SJCRH30 (cell line): ENCODE measurements at regions not wholly inside any gene's neighbourhood (a gene's known extent, or its start where the extent isn't known, plus 50 kb on each side); places are given as distances from the start of the nearest gene placed in this dataset.

ENCODE experiments used
- DNase-seq, 2 experiments: peaks; one replicate each; pipeline ENCODE4 v3.0.0-alpha.2; 2015 to 2020
- H3K27ac ChIP-seq: fragments of 250-450 bp; sonication (Bioruptor Pico); 2 replicates; pipeline ENCODE4 v1.5.1; 2020; ENCODE audit warnings: mild to moderate bottlenecking, moderate library complexity
- H3K27me3 ChIP-seq: fragments of 250-450 bp; sonication (Bioruptor Pico); 2 replicates; pipeline ENCODE4 v1.5.1; 2020; ENCODE audit warnings: mild to moderate bottlenecking, moderate library complexity
- H3K36me3 ChIP-seq: fragments of 250-450 bp; sonication (Bioruptor Pico); 2 replicates; pipeline ENCODE4 v1.5.1; 2020; ENCODE audit warnings: mild to moderate bottlenecking, moderate library complexity
- H3K4me1 ChIP-seq: fragments of 250-450 bp; sonication (Bioruptor Pico); 2 replicates; pipeline ENCODE4 v1.5.1; 2020; ENCODE audit warnings: mild to moderate bottlenecking, moderate library complexity
- H3K4me3 ChIP-seq: fragments of 250-450 bp; sonication (Bioruptor Pico); 2 replicates; pipeline ENCODE4 v1.5.1; 2020; ENCODE audit warnings: mild to moderate bottlenecking, moderate library complexity
- H3K9me3 ChIP-seq: fragments of 250-450 bp; sonication (Bioruptor Pico); replicated peaks from 2 replicates; pipeline ENCODE4 v1.5.1; 2020; ENCODE audit warnings: mild to moderate bottlenecking, moderate library complexity

- Histone ChIP-seq H3K36me3 (no peaks in the 10 kb centered on the region), H3K27me3 (no peaks in the 10 kb centered on the region)
These were observed 130.0 kb upstream of the BTG1 start for GRCh38 chr12:92275443-92276154.

GRCh38 chr12:92273076-92273475 is 127.4 kb upstream of the BTG1 start:
- no peak for DNase-seq
- H3K4me1 ChIP-seq, result no peaks in the 10 kb centered on the region
- no peaks in the 10 kb centered on the region for H3K36me3 ChIP-seq
- H3K27ac ChIP-seq, result no peak overlapping the region
- H3K9me3 ChIP-seq, result no peaks in the 10 kb centered on the region
- H3K27me3 ChIP-seq, result no peaks in the 10 kb centered on the region
- no peak overlapping the region for H3K4me3 ChIP-seq

More at GRCh38 chr12:92275443-92276154, 130.0 kb upstream of the BTG1 start:
- Histone ChIP-seq H3K4me1 (no peaks in the 10 kb centered on the region), H3K27ac (no peak overlapping the region), H3K9me3 (no peaks in the 10 kb centered on the region), H3K4me3 (no peak overlapping the region)
- no peak for DNase-seq

DNA sequence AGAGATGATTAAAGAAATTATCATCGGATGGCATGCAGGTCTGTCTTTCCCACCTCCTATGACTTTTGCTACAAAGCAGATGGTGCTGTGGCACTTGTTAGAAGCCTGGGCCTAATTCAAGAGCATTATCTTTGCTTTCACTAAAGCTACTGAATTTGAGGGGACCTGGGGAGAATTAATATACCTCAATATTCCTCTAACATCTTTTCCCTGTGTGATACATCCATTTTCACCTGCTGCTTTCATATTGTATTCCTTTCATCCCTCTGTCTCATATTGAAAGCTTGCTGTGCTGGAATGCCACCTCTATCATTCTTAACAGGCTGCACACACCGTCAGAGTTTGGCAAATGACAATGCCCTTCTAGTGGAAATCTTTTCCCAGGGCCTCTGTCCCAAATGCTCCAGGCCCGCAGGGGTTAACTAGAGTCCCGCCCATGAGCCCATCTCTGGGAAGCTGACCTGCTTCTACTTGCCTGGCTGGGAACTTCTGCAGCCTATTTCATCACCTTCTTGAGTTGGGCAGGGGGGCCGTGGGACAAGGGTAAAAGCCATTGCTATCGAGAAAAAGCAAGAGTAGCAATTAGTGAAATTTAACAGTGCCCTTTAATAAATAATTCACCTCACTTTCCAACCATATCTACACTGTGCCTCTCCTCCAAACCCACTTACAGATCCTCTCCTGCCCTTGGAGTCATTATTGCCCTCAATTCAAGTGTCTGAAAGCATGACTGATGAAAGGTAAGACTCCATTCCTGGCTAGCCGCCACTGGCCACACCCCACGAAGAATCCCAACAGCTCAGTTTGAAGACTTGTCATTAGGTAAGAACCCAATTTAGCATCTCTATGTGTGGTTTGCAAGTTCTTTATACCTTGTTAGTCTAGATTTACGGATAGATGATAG is 126.7 kb upstream of the BTG1 start:
- H3K36me3 ChIP-seq, result no peaks in the 10 kb centered on the region
- H3K4me3 ChIP-seq, result no peak overlapping the region
- no peaks in the 10 kb centered on the region for H3K4me1 ChIP-seq
- DNase-seq, result no peak
- H3K9me3 ChIP-seq, result no peaks in the 10 kb centered on the region
- H3K27me3 ChIP-seq, result no peaks in the 10 kb centered on the region
- no peak overlapping the region for H3K27ac ChIP-seq

DNA sequence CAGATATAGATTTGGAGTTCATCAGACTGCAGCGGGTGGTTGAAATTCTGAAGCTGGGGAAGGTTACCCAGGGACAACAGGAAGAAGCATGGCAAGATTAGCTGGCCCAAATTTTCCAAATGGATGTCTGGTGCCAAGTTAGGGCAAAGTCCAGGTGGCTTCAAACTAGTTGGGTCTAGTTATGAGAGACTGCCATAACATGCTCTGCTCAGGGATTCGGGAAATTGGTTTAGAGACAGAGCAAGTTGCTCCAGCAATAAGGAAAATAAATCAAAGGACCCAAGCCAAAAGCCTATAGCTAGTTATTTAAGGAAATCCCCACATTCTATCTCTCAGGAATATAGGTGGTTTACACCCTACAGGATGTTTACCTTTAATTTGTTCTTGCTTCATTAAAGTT is 125.7 kb upstream of the BTG1 start:
- no peak overlapping the region for H3K27ac ChIP-seq
- H3K36me3 ChIP-seq, result no peaks in the 10 kb centered on the region
- DNase-seq, result no peak
- H3K4me3 ChIP-seq, result no peak overlapping the region
- H3K9me3 ChIP-seq, result no peaks in the 10 kb centered on the region
- H3K27me3 ChIP-seq, result no peaks in the 10 kb centered on the region
- no peaks in the 10 kb centered on the region for H3K4me1 ChIP-seq

DNA sequence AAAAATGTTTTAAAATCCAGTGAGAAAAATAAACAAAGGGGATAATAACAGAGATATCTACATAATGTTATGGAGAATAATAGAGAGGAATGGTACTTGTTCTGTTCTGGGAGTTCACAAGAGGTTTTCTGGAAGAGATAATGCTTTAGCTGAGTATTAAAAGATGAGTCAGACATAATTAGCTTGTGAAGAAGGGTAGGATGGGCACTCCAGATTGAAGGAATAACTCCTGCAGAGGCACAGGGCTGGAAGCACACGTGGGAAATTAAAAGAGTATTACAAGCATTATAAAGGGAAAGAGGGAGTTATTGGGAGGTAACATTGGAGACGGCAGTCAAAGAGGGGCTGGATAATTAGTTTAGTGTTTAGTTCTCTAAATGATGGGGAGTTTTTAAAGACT is 124.9 kb upstream of the BTG1 start:
- H3K4me3 ChIP-seq, result no peak overlapping the region
- no peaks in the 10 kb centered on the region for H3K27me3 ChIP-seq
- no peak for DNase-seq
- no peak overlapping the region for H3K27ac ChIP-seq
- H3K36me3 ChIP-seq, result no peaks in the 10 kb centered on the region
- H3K9me3 ChIP-seq, result no peaks in the 10 kb centered on the region
- H3K4me1 ChIP-seq, result no peaks in the 10 kb centered on the region

GRCh38 chr12:92268946-92269345 is 123.3 kb upstream of the BTG1 start:
- Histone ChIP-seq H3K4me1 (no peaks in the 10 kb centered on the region), H3K4me3 (no peak overlapping the region), H3K27me3 (no peaks in the 10 kb centered on the region), H3K27ac (no peak overlapping the region), H3K36me3 (no peaks in the 10 kb centered on the region), H3K9me3 (no peaks in the 10 kb centered on the region)
- DNase-seq, result no peak

GRCh38 chr12:92261692-92262091 is 116.0 kb upstream of the BTG1 start:
- DNase-seq, result no peak
- Histone ChIP-seq H3K36me3 (no peaks in the 10 kb centered on the region), H3K27ac (no peak overlapping the region), H3K27me3 (no peaks in the 10 kb centered on the region), H3K9me3 (no peaks in the 10 kb centered on the region), H3K4me1 (no peaks in the 10 kb centered on the region), H3K4me3 (no peak overlapping the region)

DNA sequence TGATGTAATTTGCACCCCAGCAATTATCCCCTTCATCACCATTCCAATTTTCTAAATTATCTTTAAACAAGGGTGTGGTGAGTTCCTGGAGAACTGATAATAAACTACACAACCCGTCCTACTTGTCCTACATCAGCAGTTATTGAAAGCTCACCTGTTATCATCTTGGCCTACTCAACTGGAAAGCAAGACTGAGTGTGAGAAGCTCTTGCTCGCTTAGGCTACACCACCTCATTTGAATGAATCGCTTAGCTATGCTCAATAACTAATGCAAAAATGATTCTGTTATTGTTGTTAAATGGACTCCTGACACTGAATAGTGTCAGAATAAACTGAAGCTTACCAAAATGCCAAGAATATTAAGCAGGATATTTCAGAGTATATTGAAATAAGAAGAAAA is 115.4 kb upstream of the BTG1 start:
- no peak for DNase-seq
- Histone ChIP-seq H3K4me3 (no peak overlapping the region), H3K36me3 (no peaks in the 10 kb centered on the region), H3K27me3 (no peaks in the 10 kb centered on the region), H3K9me3 (no peaks in the 10 kb centered on the region), H3K27ac (no peak overlapping the region), H3K4me1 (no peaks in the 10 kb centered on the region; the same call in 1 of the 2 replicates)

- H3K4me3 ChIP-seq, result no peak overlapping the region
- no peaks in the 10 kb centered on the region; the same call in 1 of the 2 replicates for H3K4me1 ChIP-seq
- no peaks in the 10 kb centered on the region for H3K27me3 ChIP-seq
- H3K36me3 ChIP-seq, result no peaks in the 10 kb centered on the region
- no peaks in the 10 kb centered on the region for H3K9me3 ChIP-seq
- DNase-seq, result no peak
- no peak overlapping the region for H3K27ac ChIP-seq
These were observed 114.1 kb upstream of the BTG1 start for GRCh38 chr12:92259696-92260251.

DNA sequence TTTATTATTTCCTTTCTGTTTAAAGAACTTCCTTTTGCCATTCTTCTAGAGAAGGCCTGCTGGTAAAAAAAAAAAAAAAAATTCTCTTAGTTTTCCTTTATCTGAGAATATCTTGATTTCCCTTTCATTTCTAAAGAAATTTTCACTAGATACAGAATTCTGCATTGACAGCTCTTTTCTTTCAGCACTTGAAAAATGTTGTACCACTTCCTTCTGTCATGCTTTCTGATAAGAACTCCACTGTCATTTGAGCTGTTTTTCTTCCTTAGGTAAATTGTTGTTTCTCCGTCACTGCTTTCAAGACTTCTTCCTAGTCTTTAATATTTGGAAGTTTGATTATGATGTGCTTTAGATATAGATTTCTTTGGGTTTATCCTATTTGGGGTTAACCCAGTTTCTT is 113.6 kb upstream of the BTG1 start:
- Histone ChIP-seq H3K36me3 (no peaks in the 10 kb centered on the region), H3K27me3 (no peaks in the 10 kb centered on the region), H3K9me3 (no peaks in the 10 kb centered on the region), H3K4me1 (no peaks in the 10 kb centered on the region; the same call in 1 of the 2 replicates), H3K4me3 (no peak overlapping the region), H3K27ac (no peak overlapping the region)
- DNase-seq, result no peak

- no peak overlapping the region for H3K27ac ChIP-seq
- DNase-seq, result no peak
- no peaks in the 10 kb centered on the region; the same call in 1 of the 2 replicates for H3K4me1 ChIP-seq
- no peaks in the 10 kb centered on the region for H3K9me3 ChIP-seq
- H3K36me3 ChIP-seq, result no peaks in the 10 kb centered on the region
- no peaks in the 10 kb centered on the region for H3K27me3 ChIP-seq
- H3K4me3 ChIP-seq, result no peak overlapping the region
These were observed 111.6 kb upstream of the BTG1 start for GRCh38 chr12:92257261-92257660.

DNA sequence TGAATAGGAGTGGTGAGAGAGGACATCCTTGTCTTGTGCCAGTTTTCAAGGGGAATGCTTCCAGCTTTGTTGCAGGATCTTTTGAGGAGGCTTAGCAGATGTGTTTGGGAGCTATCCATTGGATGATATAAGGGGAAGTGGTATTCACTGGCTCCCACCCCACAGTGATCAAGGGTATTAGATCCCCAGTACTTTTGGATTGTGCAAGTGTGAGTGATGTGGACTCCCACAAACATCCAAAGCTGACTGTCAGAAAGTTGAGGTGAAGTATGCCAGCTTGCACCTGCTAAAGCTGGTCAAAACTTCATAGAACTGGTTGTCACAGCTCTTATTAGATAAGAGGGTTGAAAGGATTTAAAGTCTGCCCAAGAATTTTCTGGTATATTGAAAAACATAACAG is 110.1 kb upstream of the BTG1 start:
- no peak for DNase-seq

DNA sequence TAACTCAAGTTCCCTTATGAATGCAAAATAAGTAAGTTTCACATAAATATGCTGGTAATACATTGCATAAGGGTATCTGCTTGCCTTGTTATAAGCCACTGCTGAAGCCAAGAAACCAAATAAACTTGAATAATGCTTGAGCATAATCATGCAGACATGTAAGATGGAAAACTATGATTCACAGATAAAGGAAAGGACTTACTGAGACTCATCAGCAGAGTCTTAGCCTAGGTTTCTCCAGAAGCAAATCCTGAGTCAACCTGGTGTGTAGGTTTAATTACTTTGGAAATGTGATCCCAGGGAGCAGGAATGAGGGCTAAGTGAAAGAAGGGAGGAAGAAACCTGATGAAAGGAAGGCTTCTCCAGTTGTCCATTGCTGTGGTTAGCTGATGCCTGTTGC is 107.7 kb upstream of the BTG1 start:
- no peaks in the 10 kb centered on the region for H3K36me3 ChIP-seq
- H3K27ac ChIP-seq, result no peak overlapping the region
- no peaks in the 10 kb centered on the region for H3K9me3 ChIP-seq
- H3K4me1 ChIP-seq, result no peaks in the 10 kb centered on the region; the same call in 1 of the 2 replicates
- H3K4me3 ChIP-seq, result no peak overlapping the region
- H3K27me3 ChIP-seq, result no peaks in the 10 kb centered on the region
- no peak for DNase-seq

More for the DNA sequence above, 110.1 kb upstream of the BTG1 start:
- H3K4me1 ChIP-seq, result no peaks in the 10 kb centered on the region; the same call in 1 of the 2 replicates
- H3K4me3 ChIP-seq, result no peak overlapping the region
- H3K9me3 ChIP-seq, result no peaks in the 10 kb centered on the region
- no peak overlapping the region for H3K27ac ChIP-seq
- H3K27me3 ChIP-seq, result no peaks in the 10 kb centered on the region
- no peaks in the 10 kb centered on the region for H3K36me3 ChIP-seq

DNA sequence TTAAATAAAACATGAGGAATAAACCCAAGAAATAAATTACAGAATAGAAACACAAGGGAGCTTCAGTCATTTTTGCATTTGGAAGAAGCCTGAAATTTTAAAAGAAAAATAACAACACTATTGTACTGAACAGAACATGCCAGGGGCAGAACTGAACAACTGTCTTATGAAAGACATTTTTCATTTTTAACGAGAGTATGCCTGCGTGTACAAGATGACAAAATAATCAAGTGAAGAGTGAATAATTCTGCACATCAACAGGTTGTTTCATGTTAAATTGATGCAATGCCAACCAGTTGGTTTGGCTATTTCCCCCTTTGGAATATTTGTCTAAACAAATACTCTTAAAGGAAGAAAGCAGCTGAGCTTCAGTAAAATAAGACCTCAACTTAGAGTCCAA is 103.3 kb upstream of the BTG1 start:
- no peaks in the 10 kb centered on the region for H3K27me3 ChIP-seq
- H3K9me3 ChIP-seq, result no peaks in the 10 kb centered on the region
- DNase-seq, result no peak
- no peaks in the 10 kb centered on the region for H3K4me1 ChIP-seq
- no peak overlapping the region for H3K27ac ChIP-seq
- no peak overlapping the region for H3K4me3 ChIP-seq
- H3K36me3 ChIP-seq, result no peaks in the 10 kb centered on the region

DNA sequence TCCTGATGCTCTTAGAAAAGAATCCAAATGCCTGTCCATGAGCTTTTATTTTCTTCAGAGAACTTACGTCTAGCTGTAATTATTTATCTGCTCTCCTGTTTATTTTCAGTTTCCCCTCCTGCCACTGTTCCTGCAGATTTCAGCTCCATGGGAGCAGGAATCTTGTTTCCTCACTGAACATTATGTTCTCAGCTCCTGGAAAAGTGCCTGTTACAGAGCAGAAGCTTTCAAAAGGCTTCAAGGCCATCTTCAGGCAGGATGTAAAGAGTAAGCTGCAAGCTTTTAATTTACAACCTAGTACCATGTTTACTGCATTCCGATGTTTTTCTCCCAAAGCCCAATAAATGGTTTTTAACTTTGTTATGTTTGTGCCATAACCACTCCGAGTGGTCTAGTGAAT is 98.4 kb upstream of the BTG1 start:
- no peaks in the 10 kb centered on the region for H3K4me1 ChIP-seq
- H3K27me3 ChIP-seq, result no peaks in the 10 kb centered on the region
- no peak overlapping the region for H3K4me3 ChIP-seq
- H3K36me3 ChIP-seq, result no peaks in the 10 kb centered on the region
- H3K9me3 ChIP-seq, result no peaks in the 10 kb centered on the region
- no peak for DNase-seq
- no peak overlapping the region for H3K27ac ChIP-seq
